ENCODE measurements at regions not wholly inside any gene's neighbourhood (a gene's known extent, or its start where the extent isn't known, plus 50 kb on each side); places are given as distances from the start of the nearest gene placed in this dataset.
A peak's percentile ranks its signal among the peaks of the same experiment; 100 is the strongest.
"Not testable (repeated sequence)": the region's sequence is repeated elsewhere in the genome, so short reads cannot be mapped to it uniquely, and the experiment has no call there.

DNA sequence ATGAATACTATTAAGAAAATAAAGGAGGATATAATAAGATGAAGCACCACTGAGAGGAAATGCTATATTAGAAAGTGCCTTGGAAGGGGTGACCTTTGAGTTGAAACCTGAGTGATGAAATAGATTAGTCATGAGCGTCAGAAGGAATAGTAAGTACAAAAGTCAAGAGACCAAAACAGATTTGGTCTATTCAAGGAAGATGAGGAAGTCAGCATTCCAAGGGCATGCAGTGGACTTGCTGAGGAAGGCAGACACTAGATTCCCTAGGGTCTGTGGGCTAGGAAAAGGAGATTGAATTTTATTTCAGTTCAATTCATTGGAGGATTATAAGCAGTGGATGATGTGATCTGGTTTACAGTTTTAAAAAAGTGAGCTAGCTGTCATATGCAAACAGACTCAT is 73.0 kb upstream of the WDFY3 start:
- no peak for DNase-seq
- H2AFZ ChIP-seq (ENCODE audit: low read length), result no peak overlapping the region

DNA sequence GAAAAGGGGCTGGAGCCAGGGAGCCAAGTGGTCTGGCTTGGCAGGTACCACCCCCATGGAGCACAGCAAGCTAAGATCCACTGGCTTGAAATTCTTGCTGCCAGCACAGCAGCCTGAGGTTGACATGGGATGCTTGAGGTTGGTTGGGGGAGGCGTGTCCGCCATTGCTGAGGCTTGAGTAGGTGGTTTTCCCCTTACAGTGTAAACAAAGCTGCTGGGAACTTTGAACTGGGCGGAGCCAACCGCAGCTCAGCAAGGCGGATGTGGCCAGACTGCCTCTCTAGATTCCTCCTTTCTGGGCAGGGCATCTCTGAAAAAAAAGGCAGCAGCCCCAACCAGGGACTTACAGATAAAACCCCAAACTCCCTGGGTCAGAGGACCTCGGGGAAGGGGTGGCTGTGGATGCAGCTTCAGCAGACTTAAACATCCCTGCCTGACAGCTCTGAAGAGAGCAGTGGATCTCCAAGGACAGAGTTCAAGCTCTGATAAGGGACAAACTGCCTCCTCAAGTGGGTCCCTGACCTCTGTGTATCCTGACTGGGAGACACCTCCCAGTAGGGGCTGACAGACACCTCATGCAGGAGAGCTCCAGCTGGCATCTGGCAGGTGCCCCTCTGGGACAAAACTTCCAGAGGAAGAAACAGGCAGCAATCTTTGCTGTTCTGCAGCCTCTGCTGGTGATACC is 77.5 kb upstream of the WDFY3 start:
- Histone ChIP-seq H3K4me1 (ENCODE audit: low read length) (peaks cover 13% of the 10 kb centered on the region), H3K4me2 (ENCODE audit: low read depth, low read length) (peak overlapping the region; percentile 65; the same call in 1 of the 2 replicates), H3K27ac (ENCODE audit: low read length) (peak overlapping the region; percentile 41; the same call in 1 of the 2 replicates), H3K4me3 (ENCODE audit: low read length) (0 out of 2 replicates have a peak overlapping the region, but pooled peaks have one; percentile 10), H2AFZ (ENCODE audit: low read length) (peak overlapping the region; percentile 91)
- H3K36me3 ChIP-seq (replicated peaks; ENCODE audit: insufficient read depth, low read length); H3K9me2 ChIP-seq (replicated peaks; ENCODE audit: insufficient read depth, low read length); H3K9ac ChIP-seq (ENCODE audit: low read length); H4K20me1 ChIP-seq (ENCODE audit: insufficient read depth, low read length); H3K79me2 ChIP-seq (ENCODE audit: low read length); H3K9me3 ChIP-seq (replicated peaks; ENCODE audit: insufficient read depth, low read length); H3F3A ChIP-seq (ENCODE audit: insufficient read depth, low read length); H3K27me3 ChIP-seq (replicated peaks; ENCODE audit: insufficient read depth, low read length): not testable (repeated sequence)
- DNase-seq, result peak; percentile 97

More for the DNA sequence above, 73.0 kb upstream of the WDFY3 start:
- H3K9me2 ChIP-seq (replicated peaks; ENCODE audit: insufficient read depth, low read length), result no peaks in the 10 kb centered on the region
- H4K20me1 ChIP-seq (ENCODE audit: insufficient read depth, low read length), result no peaks in the 10 kb centered on the region
- no peaks in the 10 kb centered on the region for H3K36me3 ChIP-seq (replicated peaks; ENCODE audit: insufficient read depth, low read length)
- no peak overlapping the region for H3K27ac ChIP-seq (ENCODE audit: low read length)
- no peaks in the 10 kb centered on the region for H3K27me3 ChIP-seq (replicated peaks; ENCODE audit: insufficient read depth, low read length)
- no peak overlapping the region for H3K9ac ChIP-seq (ENCODE audit: low read length)
- H3F3A ChIP-seq (ENCODE audit: insufficient read depth, low read length), result no peaks in the 10 kb centered on the region
- no peak overlapping the region for H3K4me3 ChIP-seq (ENCODE audit: low read length)
- no peak overlapping the region for H3K4me2 ChIP-seq (ENCODE audit: low read depth, low read length)
- TF ChIP-seq EZH2 (optimal IDR thresholded peaks at IDR 0.05; ENCODE audit: low read depth, low read length), result no peak
- TF ChIP-seq EZH2phosphoT487 (IDR thresholded peaks at IDR 0.05; ENCODE audit: low read length), result no peak
- TF ChIP-seq, protein P1, sequence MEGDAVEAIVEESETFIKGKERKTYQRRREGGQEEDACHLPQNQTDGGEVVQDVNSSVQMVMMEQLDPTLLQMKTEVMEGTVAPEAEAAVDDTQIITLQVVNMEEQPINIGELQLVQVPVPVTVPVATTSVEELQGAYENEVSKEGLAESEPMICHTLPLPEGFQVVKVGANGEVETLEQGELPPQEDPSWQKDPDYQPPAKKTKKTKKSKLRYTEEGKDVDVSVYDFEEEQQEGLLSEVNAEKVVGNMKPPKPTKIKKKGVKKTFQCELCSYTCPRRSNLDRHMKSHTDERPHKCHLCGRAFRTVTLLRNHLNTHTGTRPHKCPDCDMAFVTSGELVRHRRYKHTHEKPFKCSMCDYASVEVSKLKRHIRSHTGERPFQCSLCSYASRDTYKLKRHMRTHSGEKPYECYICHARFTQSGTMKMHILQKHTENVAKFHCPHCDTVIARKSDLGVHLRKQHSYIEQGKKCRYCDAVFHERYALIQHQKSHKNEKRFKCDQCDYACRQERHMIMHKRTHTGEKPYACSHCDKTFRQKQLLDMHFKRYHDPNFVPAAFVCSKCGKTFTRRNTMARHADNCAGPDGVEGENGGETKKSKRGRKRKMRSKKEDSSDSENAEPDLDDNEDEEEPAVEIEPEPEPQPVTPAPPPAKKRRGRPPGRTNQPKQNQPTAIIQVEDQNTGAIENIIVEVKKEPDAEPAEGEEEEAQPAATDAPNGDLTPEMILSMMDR (IDR thresholded peaks at IDR 0.05; ENCODE audit: low read length), result no peak
- H3K4me1 ChIP-seq (ENCODE audit: low read length), result peaks cover 12% of the 10 kb centered on the region
- no peaks in the 10 kb centered on the region for H3K79me2 ChIP-seq (ENCODE audit: low read length)
- no peaks in the 10 kb centered on the region for H3K9me3 ChIP-seq (replicated peaks; ENCODE audit: insufficient read depth, low read length)

DNA sequence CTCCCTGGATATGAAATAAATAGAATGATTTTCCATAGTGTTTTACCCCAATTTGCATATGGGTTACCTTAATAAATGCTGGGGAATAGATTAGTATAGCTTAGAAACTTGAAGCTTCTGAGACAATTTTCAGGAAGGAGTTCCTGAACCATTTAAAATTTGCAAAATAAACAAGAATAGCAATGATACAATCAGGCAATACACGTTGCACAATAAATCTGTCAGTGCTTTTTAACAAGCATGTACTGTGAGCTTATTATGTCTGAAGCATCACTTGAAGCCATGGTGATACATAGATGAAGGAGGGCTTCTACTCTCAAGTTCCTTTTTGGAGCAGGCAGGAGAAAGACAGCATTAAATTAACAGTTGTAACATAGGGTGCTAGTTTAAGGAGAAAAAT is 84.2 kb upstream of the WDFY3 start:
- no peak overlapping the region for H3K4me3 ChIP-seq (ENCODE audit: low read length)
- no peak overlapping the region for H2AFZ ChIP-seq (ENCODE audit: low read length)
- no peak overlapping the region for H3K4me2 ChIP-seq (ENCODE audit: low read depth, low read length)
- TF ChIP-seq, protein P1 (IDR thresholded peaks at IDR 0.05; ENCODE audit: low read length), result no peak
- TF ChIP-seq EZH2phosphoT487 (IDR thresholded peaks at IDR 0.05; ENCODE audit: low read length), result no peak
- TF ChIP-seq EZH2 (optimal IDR thresholded peaks at IDR 0.05; ENCODE audit: low read depth, low read length), result no peak
- no peaks in the 10 kb centered on the region for H3K36me3 ChIP-seq (replicated peaks; ENCODE audit: insufficient read depth, low read length)
- no peaks in the 10 kb centered on the region for H3K27me3 ChIP-seq (replicated peaks; ENCODE audit: insufficient read depth, low read length)
- no peaks in the 10 kb centered on the region for H3K79me2 ChIP-seq (ENCODE audit: low read length)
- H3K4me1 ChIP-seq (ENCODE audit: low read length), result no peaks in the 10 kb centered on the region
- H3K9ac ChIP-seq (ENCODE audit: low read length), result no peak overlapping the region
- no peak overlapping the region for H3K27ac ChIP-seq (ENCODE audit: low read length)
- no peaks in the 10 kb centered on the region for H3K9me3 ChIP-seq (replicated peaks; ENCODE audit: insufficient read depth, low read length)
- H4K20me1 ChIP-seq (ENCODE audit: insufficient read depth, low read length), result no peaks in the 10 kb centered on the region
- no peak for DNase-seq
- H3F3A ChIP-seq (ENCODE audit: insufficient read depth, low read length), result no peaks in the 10 kb centered on the region
- H3K9me2 ChIP-seq (replicated peaks; ENCODE audit: insufficient read depth, low read length), result no peaks in the 10 kb centered on the region

DNA sequence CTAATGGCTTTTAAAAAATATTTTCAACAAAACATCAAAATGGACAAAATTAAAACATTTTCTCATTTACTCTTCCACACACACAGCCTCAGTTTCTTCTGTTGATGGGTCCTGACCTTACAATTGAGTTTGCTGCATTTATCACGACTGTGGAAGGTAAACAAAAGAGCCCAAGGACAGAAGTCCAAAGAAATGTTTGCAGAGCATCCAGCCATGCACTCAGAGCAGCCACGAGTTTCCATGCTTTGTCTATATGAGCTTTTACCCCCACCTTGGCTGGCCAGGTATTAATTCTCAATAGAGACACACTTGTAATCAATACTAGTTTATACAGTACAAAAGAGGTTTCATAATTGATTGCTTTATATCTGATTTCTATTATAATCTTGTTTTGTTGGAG is 85.0 kb upstream of the WDFY3 start:
- Histone ChIP-seq H3F3A (ENCODE audit: insufficient read depth, low read length) (no peaks in the 10 kb centered on the region), H3K27me3 (replicated peaks; ENCODE audit: insufficient read depth, low read length) (no peaks in the 10 kb centered on the region), H3K27ac (ENCODE audit: low read length) (no peak overlapping the region), H3K9ac (ENCODE audit: low read length) (no peak overlapping the region), H3K9me2 (replicated peaks; ENCODE audit: insufficient read depth, low read length) (no peaks in the 10 kb centered on the region), H3K36me3 (replicated peaks; ENCODE audit: insufficient read depth, low read length) (no peaks in the 10 kb centered on the region), H3K9me3 (replicated peaks; ENCODE audit: insufficient read depth, low read length) (no peaks in the 10 kb centered on the region), H3K4me2 (ENCODE audit: low read depth, low read length) (no peak overlapping the region), H3K4me1 (ENCODE audit: low read length) (no peaks in the 10 kb centered on the region), H3K4me3 (ENCODE audit: low read length) (no peak overlapping the region), H2AFZ (ENCODE audit: low read length) (no peak overlapping the region), H4K20me1 (ENCODE audit: insufficient read depth, low read length) (no peaks in the 10 kb centered on the region), H3K79me2 (ENCODE audit: low read length) (no peaks in the 10 kb centered on the region)
- TF ChIP-seq EZH2 (optimal IDR thresholded peaks at IDR 0.05; ENCODE audit: low read depth, low read length), result no peak
- TF ChIP-seq, protein P1 (IDR thresholded peaks at IDR 0.05; ENCODE audit: low read length), result no peak
- no peak for TF ChIP-seq EZH2phosphoT487 (IDR thresholded peaks at IDR 0.05; ENCODE audit: low read length)
- DNase-seq, result no peak

DNA sequence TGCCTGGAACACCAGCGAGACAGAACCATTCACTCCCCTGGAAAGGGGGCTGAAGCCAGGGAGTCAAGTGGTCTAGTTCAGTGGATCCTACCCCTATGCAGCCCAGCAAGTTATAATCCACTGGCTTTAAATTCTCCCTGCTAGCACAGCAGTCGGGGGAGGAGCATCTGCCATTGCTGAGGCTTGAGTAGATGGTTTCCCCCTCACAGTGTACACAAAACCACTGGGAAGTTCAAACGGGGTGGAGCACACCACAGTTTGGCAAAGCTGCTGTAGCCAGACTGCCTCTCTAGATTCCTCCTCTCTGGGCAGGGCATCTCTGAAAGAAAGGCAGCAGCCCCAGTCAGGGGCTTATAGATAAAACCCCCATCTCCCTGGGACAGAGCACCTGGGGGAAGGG is 88.4 kb upstream of the WDFY3 start:
- not testable (repeated sequence) for DNase-seq; H2AFZ ChIP-seq (ENCODE audit: low read length); H3K9me2 ChIP-seq (replicated peaks; ENCODE audit: insufficient read depth, low read length); H3K4me1 ChIP-seq (ENCODE audit: low read length); H3F3A ChIP-seq (ENCODE audit: insufficient read depth, low read length); H4K20me1 ChIP-seq (ENCODE audit: insufficient read depth, low read length); H3K79me2 ChIP-seq (ENCODE audit: low read length); H3K4me3 ChIP-seq (ENCODE audit: low read length); H3K27me3 ChIP-seq (replicated peaks; ENCODE audit: insufficient read depth, low read length); H3K4me2 ChIP-seq (ENCODE audit: low read depth, low read length); H3K27ac ChIP-seq (ENCODE audit: low read length); H3K36me3 ChIP-seq (replicated peaks; ENCODE audit: insufficient read depth, low read length); H3K9me3 ChIP-seq (replicated peaks; ENCODE audit: insufficient read depth, low read length); H3K9ac ChIP-seq (ENCODE audit: low read length)
